ENCODE measurements at regions not wholly inside any gene's neighbourhood (a gene's known extent, or its start where the extent isn't known, plus 50 kb on each side); places are given as distances from the start of the nearest gene placed in this dataset.

DNA sequence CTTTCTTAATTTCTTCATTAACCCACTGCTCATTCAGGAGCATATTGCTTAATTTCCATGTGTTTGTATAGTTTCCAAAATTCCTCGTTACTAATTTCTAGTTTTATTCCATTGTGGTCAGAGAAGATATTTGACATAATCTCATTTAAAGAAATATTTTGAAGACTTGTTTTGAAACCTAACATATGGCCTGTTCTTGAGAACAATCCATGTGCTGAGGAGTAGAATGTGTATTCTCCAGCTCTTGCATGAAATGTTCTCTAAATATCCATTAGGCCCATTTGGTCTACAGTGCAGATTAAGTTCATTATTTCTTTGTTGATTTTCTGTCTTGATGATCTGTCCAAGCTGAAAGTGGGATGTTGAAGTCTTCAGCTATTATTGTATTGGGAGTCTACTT, 251.7 kb downstream of the ALDH8A1 start:
- TF ChIP-seq GABPA (IDR thresholded peaks at IDR 0.05; ENCODE audit: low read depth), result no peak
- no peak for TF ChIP-seq POLR2AphosphoS5 (IDR thresholded peaks at IDR 0.05; ENCODE audit: low read depth)
- TF ChIP-seq, protein P1, sequence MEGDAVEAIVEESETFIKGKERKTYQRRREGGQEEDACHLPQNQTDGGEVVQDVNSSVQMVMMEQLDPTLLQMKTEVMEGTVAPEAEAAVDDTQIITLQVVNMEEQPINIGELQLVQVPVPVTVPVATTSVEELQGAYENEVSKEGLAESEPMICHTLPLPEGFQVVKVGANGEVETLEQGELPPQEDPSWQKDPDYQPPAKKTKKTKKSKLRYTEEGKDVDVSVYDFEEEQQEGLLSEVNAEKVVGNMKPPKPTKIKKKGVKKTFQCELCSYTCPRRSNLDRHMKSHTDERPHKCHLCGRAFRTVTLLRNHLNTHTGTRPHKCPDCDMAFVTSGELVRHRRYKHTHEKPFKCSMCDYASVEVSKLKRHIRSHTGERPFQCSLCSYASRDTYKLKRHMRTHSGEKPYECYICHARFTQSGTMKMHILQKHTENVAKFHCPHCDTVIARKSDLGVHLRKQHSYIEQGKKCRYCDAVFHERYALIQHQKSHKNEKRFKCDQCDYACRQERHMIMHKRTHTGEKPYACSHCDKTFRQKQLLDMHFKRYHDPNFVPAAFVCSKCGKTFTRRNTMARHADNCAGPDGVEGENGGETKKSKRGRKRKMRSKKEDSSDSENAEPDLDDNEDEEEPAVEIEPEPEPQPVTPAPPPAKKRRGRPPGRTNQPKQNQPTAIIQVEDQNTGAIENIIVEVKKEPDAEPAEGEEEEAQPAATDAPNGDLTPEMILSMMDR (IDR thresholded peaks at IDR 0.05; ENCODE audit: insufficient read depth, low read length), result no peak
- TF ChIP-seq, protein P2, sequence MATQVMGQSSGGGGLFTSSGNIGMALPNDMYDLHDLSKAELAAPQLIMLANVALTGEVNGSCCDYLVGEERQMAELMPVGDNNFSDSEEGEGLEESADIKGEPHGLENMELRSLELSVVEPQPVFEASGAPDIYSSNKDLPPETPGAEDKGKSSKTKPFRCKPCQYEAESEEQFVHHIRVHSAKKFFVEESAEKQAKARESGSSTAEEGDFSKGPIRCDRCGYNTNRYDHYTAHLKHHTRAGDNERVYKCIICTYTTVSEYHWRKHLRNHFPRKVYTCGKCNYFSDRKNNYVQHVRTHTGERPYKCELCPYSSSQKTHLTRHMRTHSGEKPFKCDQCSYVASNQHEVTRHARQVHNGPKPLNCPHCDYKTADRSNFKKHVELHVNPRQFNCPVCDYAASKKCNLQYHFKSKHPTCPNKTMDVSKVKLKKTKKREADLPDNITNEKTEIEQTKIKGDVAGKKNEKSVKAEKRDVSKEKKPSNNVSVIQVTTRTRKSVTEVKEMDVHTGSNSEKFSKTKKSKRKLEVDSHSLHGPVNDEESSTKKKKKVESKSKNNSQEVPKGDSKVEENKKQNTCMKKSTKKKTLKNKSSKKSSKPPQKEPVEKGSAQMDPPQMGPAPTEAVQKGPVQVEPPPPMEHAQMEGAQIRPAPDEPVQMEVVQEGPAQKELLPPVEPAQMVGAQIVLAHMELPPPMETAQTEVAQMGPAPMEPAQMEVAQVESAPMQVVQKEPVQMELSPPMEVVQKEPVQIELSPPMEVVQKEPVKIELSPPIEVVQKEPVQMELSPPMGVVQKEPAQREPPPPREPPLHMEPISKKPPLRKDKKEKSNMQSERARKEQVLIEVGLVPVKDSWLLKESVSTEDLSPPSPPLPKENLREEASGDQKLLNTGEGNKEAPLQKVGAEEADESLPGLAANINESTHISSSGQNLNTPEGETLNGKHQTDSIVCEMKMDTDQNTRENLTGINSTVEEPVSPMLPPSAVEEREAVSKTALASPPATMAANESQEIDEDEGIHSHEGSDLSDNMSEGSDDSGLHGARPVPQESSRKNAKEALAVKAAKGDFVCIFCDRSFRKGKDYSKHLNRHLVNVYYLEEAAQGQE (IDR thresholded peaks at IDR 0.05; ENCODE audit: insufficient replicate concordance, low read depth), result no peak
- no peak for TF ChIP-seq SPI1 (IDR thresholded peaks at IDR 0.05; ENCODE audit: borderline replicate concordance, low read depth)
- Histone ChIP-seq H3K4me3 (replicated peaks; ENCODE audit: insufficient read depth, low read length) (no peak overlapping the region), H3K27ac (replicated peaks) (no peak overlapping the region), H3K27me3 (ENCODE audit: insufficient read depth, poor library complexity, severe bottlenecking) (no peaks in the 10 kb centered on the region)
- no peak for DNase-seq (ENCODE audit: low read depth in 1 of 2, low spot score in 1 of 2)

GRCh38 chr6:134692008-134692407, 257.9 kb downstream of the ALDH8A1 start:
- TF ChIP-seq, protein P1 (IDR thresholded peaks at IDR 0.05; ENCODE audit: insufficient read depth, low read length), result no peak
- TF ChIP-seq, protein P2 (IDR thresholded peaks at IDR 0.05; ENCODE audit: insufficient replicate concordance, low read depth), result no peak
- TF ChIP-seq POLR2AphosphoS5 (IDR thresholded peaks at IDR 0.05; ENCODE audit: low read depth) (no peak), GABPA (IDR thresholded peaks at IDR 0.05; ENCODE audit: low read depth) (no peak), SPI1 (IDR thresholded peaks at IDR 0.05; ENCODE audit: borderline replicate concordance, low read depth) (no peak)
- H3K27me3 ChIP-seq (ENCODE audit: insufficient read depth, poor library complexity, severe bottlenecking), result no peaks in the 10 kb centered on the region
- no peak for DNase-seq (ENCODE audit: low read depth in 1 of 2, low spot score in 1 of 2)
- no peak overlapping the region for H3K27ac ChIP-seq (replicated peaks)
- H3K4me3 ChIP-seq (replicated peaks; ENCODE audit: insufficient read depth, low read length), result no peak overlapping the region

- no peak for TF ChIP-seq SPI1 (IDR thresholded peaks at IDR 0.05; ENCODE audit: borderline replicate concordance, low read depth)
- TF ChIP-seq POLR2AphosphoS5 (IDR thresholded peaks at IDR 0.05; ENCODE audit: low read depth), result no peak
- TF ChIP-seq, protein P2 (IDR thresholded peaks at IDR 0.05; ENCODE audit: insufficient replicate concordance, low read depth), result no peak
- TF ChIP-seq, protein P1 (IDR thresholded peaks at IDR 0.05; ENCODE audit: insufficient read depth, low read length), result no peak
- TF ChIP-seq GABPA (IDR thresholded peaks at IDR 0.05; ENCODE audit: low read depth), result no peak
- Histone ChIP-seq H3K27me3 (ENCODE audit: insufficient read depth, poor library complexity, severe bottlenecking) (no peaks in the 10 kb centered on the region), H3K27ac (replicated peaks) (no peak overlapping the region), H3K4me3 (replicated peaks; ENCODE audit: insufficient read depth, low read length) (no peak overlapping the region)
- DNase-seq (ENCODE audit: low read depth in 1 of 2, low spot score in 1 of 2), result no peak
Observed at GRCh38 chr6:134691180-134691579, 258.7 kb downstream of the ALDH8A1 start.

All from HL-60 (cell line).